ENCODE measurements at regions not wholly inside any gene's neighbourhood (a gene's known extent, or its start where the extent isn't known, plus 50 kb on each side); places are given as distances from the start of the nearest gene placed in this dataset.

GRCh38 chr11:27234043-27234668 is 128.9 kb downstream of the CCDC34 start:
- no peak for TF ChIP-seq POLR2AphosphoS5 (IDR thresholded peaks at IDR 0.05)
- TF ChIP-seq CTCF (IDR thresholded peaks at IDR 0.05 in 8 of 11, conservative IDR thresholded peaks at IDR 0.05 in 3 of 11) = no peak
